AG09309 (cell line): ENCODE measurements at regions not wholly inside any gene's neighbourhood (a gene's known extent, or its start where the extent isn't known, plus 50 kb on each side); places are given as distances from the start of the nearest gene placed in this dataset.

Source experiments
- DNase-seq: peaks from one replicate; pipeline ENCODE4 v3.0.0-alpha.2; 2010; ENCODE audit warnings: low read depth
- H3K4me3 ChIP-seq: 2 replicates; pipeline ENCODE4 v1.5.1; 2011; ENCODE audit warnings: mild to moderate bottlenecking, low read depth, low read length, moderate library complexity; ENCODE audit not compliant: control insufficient read depth
- TF ChIP-seq, protein P1 (sequence below): IDR thresholded peaks from 2 replicates; pipeline ENCODE4 v1.5.1; 2011; ENCODE audit warnings: mild to moderate bottlenecking, low read depth, low read length, inconsistent platforms; ENCODE audit not compliant: insufficient read depth, control insufficient read depth; ENCODE audit errors: missing control alignments

GRCh38 chr5:25160891-25161290, 516.1 kb upstream of the CDH10 start:
- no peak for DNase-seq
- H3K4me3 ChIP-seq = no peak overlapping the region
- TF ChIP-seq, protein P1, sequence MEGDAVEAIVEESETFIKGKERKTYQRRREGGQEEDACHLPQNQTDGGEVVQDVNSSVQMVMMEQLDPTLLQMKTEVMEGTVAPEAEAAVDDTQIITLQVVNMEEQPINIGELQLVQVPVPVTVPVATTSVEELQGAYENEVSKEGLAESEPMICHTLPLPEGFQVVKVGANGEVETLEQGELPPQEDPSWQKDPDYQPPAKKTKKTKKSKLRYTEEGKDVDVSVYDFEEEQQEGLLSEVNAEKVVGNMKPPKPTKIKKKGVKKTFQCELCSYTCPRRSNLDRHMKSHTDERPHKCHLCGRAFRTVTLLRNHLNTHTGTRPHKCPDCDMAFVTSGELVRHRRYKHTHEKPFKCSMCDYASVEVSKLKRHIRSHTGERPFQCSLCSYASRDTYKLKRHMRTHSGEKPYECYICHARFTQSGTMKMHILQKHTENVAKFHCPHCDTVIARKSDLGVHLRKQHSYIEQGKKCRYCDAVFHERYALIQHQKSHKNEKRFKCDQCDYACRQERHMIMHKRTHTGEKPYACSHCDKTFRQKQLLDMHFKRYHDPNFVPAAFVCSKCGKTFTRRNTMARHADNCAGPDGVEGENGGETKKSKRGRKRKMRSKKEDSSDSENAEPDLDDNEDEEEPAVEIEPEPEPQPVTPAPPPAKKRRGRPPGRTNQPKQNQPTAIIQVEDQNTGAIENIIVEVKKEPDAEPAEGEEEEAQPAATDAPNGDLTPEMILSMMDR = no peak

GRCh38 chr5:25150819-25151218, 506.0 kb upstream of the CDH10 start:
- no peak for DNase-seq
- TF ChIP-seq, protein P1 = no peak
- no peak overlapping the region for H3K4me3 ChIP-seq

- DNase-seq = no peak
- TF ChIP-seq, protein P1 = no peak
- H3K4me3 ChIP-seq = no peak overlapping the region
Observed at GRCh38 chr5:25128606-25129005, 483.8 kb upstream of the CDH10 start.

DNA sequence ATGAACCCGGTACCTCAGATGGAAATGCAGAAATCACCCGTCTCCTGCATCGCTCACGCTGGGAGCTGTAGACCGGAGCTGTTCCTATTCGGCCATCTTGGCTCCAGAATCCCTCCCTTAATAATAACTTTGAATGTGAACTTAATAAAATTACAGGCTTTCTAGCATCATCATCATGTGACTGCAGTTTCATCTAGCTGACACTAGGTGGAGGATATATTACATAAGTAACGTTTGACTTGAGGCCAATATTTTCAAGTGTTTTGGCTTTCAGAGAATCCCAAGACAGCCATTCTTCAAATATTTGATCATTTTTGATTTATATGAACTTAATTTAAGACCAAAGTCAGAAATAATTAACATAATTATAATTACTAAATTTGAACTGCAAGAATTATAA, 474.9 kb upstream of the CDH10 start:
- no peak for DNase-seq
- H3K4me3 ChIP-seq = no peak overlapping the region
- TF ChIP-seq, protein P1 = no peak

DNA sequence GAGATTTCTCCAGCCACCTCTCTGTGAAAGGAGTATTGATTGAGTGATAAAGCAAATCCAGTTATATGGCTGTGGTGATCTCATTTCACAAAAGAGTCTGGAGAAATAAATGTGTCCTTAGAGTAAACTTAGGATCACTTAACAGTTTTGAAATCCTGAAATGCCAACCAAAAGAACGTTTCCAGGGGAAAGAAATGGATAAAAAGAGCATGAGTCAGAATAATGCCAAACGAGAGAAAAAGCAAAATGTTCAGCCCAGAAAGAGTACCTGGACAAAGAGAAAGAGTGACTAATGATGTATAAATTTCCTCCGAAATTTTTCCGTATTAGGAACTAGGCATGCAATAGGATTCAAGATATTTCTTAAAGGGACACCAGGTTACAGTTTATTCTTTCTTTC, 463.1 kb upstream of the CDH10 start:
- no peak for DNase-seq
- H3K4me3 ChIP-seq = no peak overlapping the region
- TF ChIP-seq, protein P1 = no peak

GRCh38 chr5:25099538-25099937, 454.8 kb upstream of the CDH10 start:
- no peak overlapping the region for H3K4me3 ChIP-seq
- no peak for DNase-seq
- TF ChIP-seq, protein P1 = no peak

- no peak for DNase-seq
- TF ChIP-seq, protein P1 = no peak
- no peak overlapping the region for H3K4me3 ChIP-seq
Observed at GRCh38 chr5:25095261-25095660, 450.5 kb upstream of the CDH10 start.
